ENCODE measurements at regions not wholly inside any gene's neighbourhood (a gene's known extent, or its start where the extent isn't known, plus 50 kb on each side); places are given as distances from the start of the nearest gene placed in this dataset.

- TF ChIP-seq CTCF (IDR thresholded peaks at IDR 0.05) (no peak), POLR2A (IDR thresholded peaks at IDR 0.05) (no peak)
Observed at GRCh38 chr4:114041117-114041475, 61.6 kb upstream of the ARSJ start.

Data from body of pancreas (tissue), 4 donors.